ENCODE measurements at regions not wholly inside any gene's neighbourhood (a gene's known extent, or its start where the extent isn't known, plus 50 kb on each side); places are given as distances from the start of the nearest gene placed in this dataset.
"Not testable (repeated sequence)": the region's sequence is repeated elsewhere in the genome, so short reads cannot be mapped to it uniquely, and the experiment has no call there.

DNA sequence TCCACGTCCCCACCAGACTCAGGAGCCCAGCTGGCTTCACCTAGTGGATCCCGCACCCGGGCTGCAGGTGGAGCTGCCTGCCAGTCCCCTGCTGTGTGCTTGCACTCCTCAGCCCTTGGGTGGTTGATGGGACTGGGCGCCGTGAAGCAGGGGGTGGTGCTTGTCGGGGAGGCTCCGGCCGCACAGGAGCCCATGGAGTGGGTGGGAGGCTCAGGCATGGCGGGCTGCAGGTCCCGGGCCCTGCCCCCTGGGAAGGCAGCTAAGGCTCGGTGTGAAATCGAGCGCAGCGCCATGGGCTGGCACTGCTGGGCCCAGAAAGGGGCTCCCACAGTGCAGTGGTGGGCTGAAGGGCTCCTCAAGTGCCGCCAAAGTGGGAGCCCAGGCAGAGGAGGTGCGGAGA is 1294.9 kb upstream of the MAP3K7 start:
- H2BK120ac ChIP-seq (replicated peaks; ENCODE audit: low read depth, low read length); H3K27ac ChIP-seq (ENCODE audit: low read depth, low read length); H4K8ac ChIP-seq (ENCODE audit: extremely low read depth, insufficient read depth, low read length); CTCF ChIA-PET (ENCODE audit: partially characterized antibody); H3K23ac ChIP-seq (ENCODE audit: insufficient read length); H2BK15ac ChIP-seq (ENCODE audit: low read length); H3K4me2 ChIP-seq (ENCODE audit: insufficient read depth in 1 of 2, low read depth in 2 of 2, low read length in 2 of 2); H3K9ac ChIP-seq (replicated peaks in 1 of 4; ENCODE audit: extremely low read depth in 1 of 4, low read depth in 3 of 4, low read length in 3 of 4); H3K4me1 ChIP-seq (replicated peaks in 1 of 4; ENCODE audit: control insufficient read depth in 3 of 4, insufficient read depth in 4 of 4, low read length in 3 of 4); DNase-seq (ENCODE audit: low read depth in 1 of 2, low spot score in 2 of 2); H3K14ac ChIP-seq (ENCODE audit: insufficient read length); H3K18ac ChIP-seq (ENCODE audit: extremely low read depth, low read length); FAIRE-seq; POLR2A ChIA-PET (ENCODE audit: partially characterized antibody); H2AK5ac ChIP-seq (ENCODE audit: low read depth, low read length); H3K56ac ChIP-seq (replicated peaks; ENCODE audit: insufficient read length, low read depth, low read length); H3K23me2 ChIP-seq (ENCODE audit: low read depth, low read length); H3K27me3 ChIP-seq (replicated peaks in 1 of 4; ENCODE audit: control insufficient read depth in 3 of 4, extremely low read depth in 1 of 4, insufficient read depth in 3 of 4, low read length in 3 of 4); H3K79me1 ChIP-seq (ENCODE audit: low read depth, low read length); H4K20me1 ChIP-seq (replicated peaks in 1 of 2; ENCODE audit: control insufficient read depth in 1 of 2, insufficient read depth in 2 of 2, low read length in 2 of 2); H2BK12ac ChIP-seq (ENCODE audit: low read depth, low read length); H3K36me3 ChIP-seq (ENCODE audit: control insufficient read depth in 2 of 4, insufficient read depth in 4 of 4, low read length in 3 of 4); H2BK20ac ChIP-seq (ENCODE audit: low read length); H3K4ac ChIP-seq (replicated peaks; ENCODE audit: insufficient read length, low read depth, low read length); H4K5ac ChIP-seq (ENCODE audit: insufficient read length, low read depth, low read length); H2AFZ ChIP-seq (ENCODE audit: low read length); H4K91ac ChIP-seq (replicated peaks; ENCODE audit: insufficient read length, low read length); H3K4me3 ChIP-seq (ENCODE audit: extremely low read depth in 1 of 4, insufficient read depth in 2 of 4, low read depth in 3 of 4, low read length in 4 of 4); H3K79me2 ChIP-seq (ENCODE audit: control insufficient read depth in 1 of 2, insufficient read depth in 2 of 2, low read length in 2 of 2); H2BK5ac ChIP-seq (ENCODE audit: low read depth, low read length): not testable (repeated sequence)
- WGBS, 2 experiments (ENCODE audit: extremely low coverage in 1 of 2, insufficient coverage in 1 of 2, insufficient read length in 1 of 2, insufficient replicate concordance in 2 of 2, low coverage in 1 of 2, low lambda C conversion rate in 2 of 2, missing lambda C conversion rate in 1 of 2) = 92% methylated on average over 16 of the region's 16 CpGs; no CpG with 5 or more reads in 1 of the 2 experiments
- H3K9me3 ChIP-seq (ENCODE audit: insufficient read depth in 2 of 2, low read depth in 1 of 2, low read length in 1 of 2) = peaks cover 10 to 16% of the 10 kb centered on the region in 2 experiments

All from H1 (cell line).